Fibroblast of lung (primary cell): ENCODE measurements at regions not wholly inside any gene's neighbourhood (a gene's known extent, or its start where the extent isn't known, plus 50 kb on each side); places are given as distances from the start of the nearest gene placed in this dataset.

Experiments
- DNase-seq, 2 donors: peaks; one replicate each; pipeline versions ENCODE4 v3.0.0 to v3.0.0-alpha.2; 2010; ENCODE audit warnings: low read depth in 2 of 2
- H2AFZ ChIP-seq: 2 replicates; pipeline ENCODE4 v1.5.1; 2012; ENCODE audit warnings: low read length, control low read depth, inconsistent platforms
- H3K27ac ChIP-seq: 2 replicates; pipeline ENCODE4 v1.5.1; 2011; ENCODE audit warnings: low read length, control low read depth; ENCODE audit not compliant: insufficient read depth
- H3K27me3 ChIP-seq: 2 replicates; pipeline ENCODE4 v1.5.1; 2011; ENCODE audit warnings: mild to moderate bottlenecking, low read length; ENCODE audit not compliant: control insufficient read depth, insufficient read depth
- H3K36me3 ChIP-seq: 2 replicates; pipeline ENCODE4 v1.5.1; 2011; ENCODE audit warnings: low read length; ENCODE audit not compliant: control insufficient read depth, insufficient read depth
- H3K4me1 ChIP-seq: 2 replicates; pipeline ENCODE4 v1.5.1; 2011; ENCODE audit warnings: low read length; ENCODE audit not compliant: control insufficient read depth, insufficient read depth; ENCODE audit errors: extremely low read depth
- H3K4me2 ChIP-seq: 2 replicates; pipeline ENCODE4 v1.5.1; 2011; ENCODE audit warnings: low read length, control low read depth; ENCODE audit not compliant: insufficient read depth; ENCODE audit errors: extremely low read depth
- H3K4me3 ChIP-seq, 4 experiments: fragments of 200-600 bp in 1 of 4; sonication (generic) in 1 of 4; replicated peaks in 1 of 4; 2 replicates each; pipeline ENCODE4 v1.5.1; 2011 to 2016; ENCODE audit warnings: low read length in 4 of 4, low read depth in 3 of 4, mild to moderate bottlenecking in 3 of 4, control low read depth in 2 of 4, inconsistent platforms in 1 of 4, mixed read lengths in 1 of 4; ENCODE audit not compliant: insufficient read depth in 1 of 4; ENCODE audit errors: control extremely low read depth in 1 of 4
- H3K79me2 ChIP-seq: 2 replicates; pipeline ENCODE4 v1.5.1; 2012; ENCODE audit warnings: mild to moderate bottlenecking, low read length, inconsistent platforms; ENCODE audit not compliant: control insufficient read depth, insufficient read depth
- H3K9ac ChIP-seq: 2 replicates; pipeline ENCODE4 v1.5.1; 2011; ENCODE audit warnings: mild to moderate bottlenecking, low read length, control low read depth; ENCODE audit not compliant: insufficient read depth
- H3K9me3 ChIP-seq: 2 replicates; pipeline ENCODE4 v1.5.1; 2012; ENCODE audit warnings: low read depth, low read length; ENCODE audit not compliant: control insufficient read depth, insufficient read depth
- H4K20me1 ChIP-seq: 2 replicates; pipeline ENCODE4 v1.5.1; 2011; ENCODE audit warnings: low read length; ENCODE audit not compliant: control insufficient read depth, insufficient read depth; ENCODE audit errors: extremely low read depth
- CTCF ChIP-seq, 2 donors: IDR thresholded peaks in 1 of 2; conservative IDR thresholded peaks in 1 of 2; 1 replicate in 1 of 2; 2 replicates in 1 of 2; pipeline ENCODE4 v1.5.1; 2011 to 2012; ENCODE audit warnings: low read length in 2 of 2, control low read depth in 1 of 2, inconsistent platforms in 1 of 2, low read depth in 1 of 2, mild to moderate bottlenecking in 1 of 2
- EZH2 ChIP-seq: IDR thresholded peaks from 2 replicates; pipeline ENCODE4 v1.5.1; 2012; ENCODE audit warnings: low read length, control low read depth, mild to moderate bottlenecking; ENCODE audit errors: missing control alignments

- Histone ChIP-seq H3K4me2 (no peak overlapping the region), H4K20me1 (no peaks in the 10 kb centered on the region), H3K4me3 (no peak overlapping the region), H3K27ac (no peak overlapping the region), H3K79me2 (no peaks in the 10 kb centered on the region), H3K4me1 (no peaks in the 10 kb centered on the region), H3K27me3 (no peaks in the 10 kb centered on the region), H2AFZ (no peak overlapping the region), H3K9ac (no peak overlapping the region), H3K36me3 (no peaks in the 10 kb centered on the region), H3K9me3 (no peaks in the 10 kb centered on the region)
- no peak for DNase-seq
- no peak for TF ChIP-seq CTCF (conservative IDR thresholded peaks at IDR 0.05 in 1 of 2, IDR thresholded peaks at IDR 0.05 in 1 of 2; ENCODE audit: low read depth in 1 of 2, low read length in 2 of 2)
- no peak for TF ChIP-seq EZH2
These were observed 1154.0 kb upstream of the FANCL start for GRCh38 chr2:59395119-59395518.

GRCh38 chr2:59391896-59392295 is 1150.8 kb upstream of the FANCL start:
- no peaks in the 10 kb centered on the region for H3K27me3 ChIP-seq
- TF ChIP-seq EZH2 = no peak
- no peak for TF ChIP-seq CTCF (conservative IDR thresholded peaks at IDR 0.05 in 1 of 2, IDR thresholded peaks at IDR 0.05 in 1 of 2; ENCODE audit: low read depth in 1 of 2, low read length in 2 of 2)
- H3K9ac ChIP-seq = no peak overlapping the region
- H3K4me1 ChIP-seq = no peaks in the 10 kb centered on the region
- H2AFZ ChIP-seq = no peak overlapping the region
- no peak for DNase-seq
- H3K4me2 ChIP-seq = no peak overlapping the region
- H4K20me1 ChIP-seq = no peaks in the 10 kb centered on the region
- no peaks in the 10 kb centered on the region for H3K79me2 ChIP-seq
- H3K27ac ChIP-seq = no peak overlapping the region
- no peaks in the 10 kb centered on the region for H3K36me3 ChIP-seq
- H3K9me3 ChIP-seq = no peaks in the 10 kb centered on the region
- H3K4me3 ChIP-seq = no peak overlapping the region

GRCh38 chr2:59390581-59390980 is 1149.5 kb upstream of the FANCL start:
- Histone ChIP-seq H2AFZ (no peak overlapping the region), H3K79me2 (no peaks in the 10 kb centered on the region), H3K9ac (no peak overlapping the region), H3K36me3 (no peaks in the 10 kb centered on the region), H3K9me3 (no peaks in the 10 kb centered on the region), H3K27ac (no peak overlapping the region), H3K4me2 (no peak overlapping the region), H3K4me3 (no peak overlapping the region), H3K27me3 (no peaks in the 10 kb centered on the region), H3K4me1 (no peaks in the 10 kb centered on the region), H4K20me1 (no peaks in the 10 kb centered on the region)
- no peak for DNase-seq
- TF ChIP-seq EZH2 (no peak), CTCF (conservative IDR thresholded peaks at IDR 0.05 in 1 of 2, IDR thresholded peaks at IDR 0.05 in 1 of 2; ENCODE audit: low read depth in 1 of 2, low read length in 2 of 2) (no peak)
